ENCODE measurements at regions not wholly inside any gene's neighbourhood (a gene's known extent, or its start where the extent isn't known, plus 50 kb on each side); places are given as distances from the start of the nearest gene placed in this dataset.
"Not testable (repeated sequence)": the region's sequence is repeated elsewhere in the genome, so short reads cannot be mapped to it uniquely, and the experiment has no call there.

- DNase-seq, result no peak
Measured at GRCh38 chr3:71962561-71963240, 177.8 kb upstream of the PROK2 start.

DNA sequence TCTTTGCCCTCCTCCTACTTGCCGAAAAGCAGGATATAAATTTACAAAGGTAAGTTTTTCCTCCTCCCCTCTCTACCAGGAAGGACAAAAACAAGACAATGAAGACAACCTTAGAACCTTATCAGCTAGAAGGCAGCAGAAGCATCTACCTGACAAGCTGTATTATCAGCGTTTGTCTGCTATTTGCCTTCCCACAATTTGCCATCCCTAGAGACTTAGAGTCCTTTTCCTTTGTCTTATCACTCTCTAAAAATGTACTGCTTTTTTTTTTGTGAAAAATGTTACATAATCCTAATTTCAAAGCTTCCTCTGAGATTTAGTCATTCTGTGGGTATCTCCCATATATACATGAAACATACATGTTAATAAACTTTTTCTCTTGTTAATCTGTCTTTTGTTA lies 176.9 kb upstream of the PROK2 start:
- no peak for DNase-seq

DNA sequence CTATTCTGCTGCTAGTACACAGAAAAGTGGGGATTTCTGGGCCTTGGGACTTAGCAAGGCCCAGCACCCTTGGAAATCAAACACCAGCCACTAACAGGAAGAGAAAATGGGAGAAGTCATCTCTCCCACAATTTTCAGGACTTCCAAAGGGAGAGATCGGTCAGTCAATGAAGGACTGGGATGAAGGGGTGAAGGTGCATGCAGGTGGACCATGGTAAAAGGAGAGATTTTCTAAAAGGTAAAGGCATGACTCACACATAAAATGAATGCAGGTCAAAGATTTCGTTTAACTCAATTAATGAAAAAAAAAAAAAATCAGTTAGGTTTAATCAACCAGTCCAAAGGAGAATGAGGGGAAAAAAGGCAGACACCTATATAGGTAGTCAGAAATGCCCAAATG lies 176.4 kb upstream of the PROK2 start:
- no peak for DNase-seq

- DNase-seq, result no peak
Measured at GRCh38 chr3:71958533-71958932, 173.6 kb upstream of the PROK2 start.

DNA sequence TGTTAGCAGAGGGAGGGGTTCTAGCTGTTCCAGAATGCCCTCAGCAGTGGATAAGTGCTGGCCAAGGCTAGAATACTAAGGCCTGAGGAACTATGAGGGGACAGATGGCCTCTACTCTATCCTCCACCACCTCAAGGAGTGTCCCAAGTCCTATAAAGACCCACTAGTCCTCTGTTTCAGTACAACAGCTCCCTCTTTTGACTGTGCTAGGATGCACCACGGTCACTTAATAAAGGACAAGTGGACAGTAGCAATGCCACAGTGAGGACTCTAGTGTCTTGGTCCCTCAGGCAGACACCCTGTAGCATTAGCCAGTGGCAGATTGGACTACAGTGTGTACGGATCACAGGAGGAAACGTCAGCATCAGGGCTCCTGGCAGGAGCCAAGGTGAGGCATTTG lies 171.8 kb upstream of the PROK2 start:
- DNase-seq, result no peak

- DNase-seq, result no peak
Measured at GRCh38 chr3:71956069-71956340, 171.1 kb upstream of the PROK2 start.

- peak; percentile 73 for DNase-seq
Measured at GRCh38 chr3:71955240-71956068, 170.5 kb upstream of the PROK2 start.

GRCh38 chr3:71951842-71952241 lies 166.9 kb upstream of the PROK2 start:
- DNase-seq, result no peak

DNA sequence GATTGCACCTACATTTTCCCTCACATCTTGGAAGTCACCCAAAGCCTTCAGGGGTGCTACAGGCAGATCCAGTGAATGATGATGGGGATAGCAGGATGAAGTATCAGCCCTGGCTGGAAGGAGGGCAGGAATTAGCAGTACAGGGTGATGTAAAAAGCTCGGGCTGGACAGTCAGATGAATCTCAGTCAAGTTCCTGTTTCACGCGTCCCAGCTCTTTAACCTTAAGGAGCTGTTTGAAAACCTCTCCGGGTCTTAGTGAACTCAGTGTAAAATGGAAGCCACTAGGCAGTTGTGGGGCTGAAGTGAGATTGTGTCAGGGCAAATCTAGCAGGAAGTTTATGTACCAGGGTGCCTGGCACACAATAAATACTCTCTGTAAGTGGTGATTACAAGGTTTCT lies 166.4 kb upstream of the PROK2 start:
- no peak for DNase-seq

GRCh38 chr3:71949442-71949841 lies 164.5 kb upstream of the PROK2 start:
- no peak for DNase-seq

- DNase-seq, result peak; percentile 84
Measured at GRCh38 chr3:71944482-71945065, 159.6 kb upstream of the PROK2 start.

GRCh38 chr3:71942432-71943187 lies 157.7 kb upstream of the PROK2 start:
- no peak for DNase-seq

DNA sequence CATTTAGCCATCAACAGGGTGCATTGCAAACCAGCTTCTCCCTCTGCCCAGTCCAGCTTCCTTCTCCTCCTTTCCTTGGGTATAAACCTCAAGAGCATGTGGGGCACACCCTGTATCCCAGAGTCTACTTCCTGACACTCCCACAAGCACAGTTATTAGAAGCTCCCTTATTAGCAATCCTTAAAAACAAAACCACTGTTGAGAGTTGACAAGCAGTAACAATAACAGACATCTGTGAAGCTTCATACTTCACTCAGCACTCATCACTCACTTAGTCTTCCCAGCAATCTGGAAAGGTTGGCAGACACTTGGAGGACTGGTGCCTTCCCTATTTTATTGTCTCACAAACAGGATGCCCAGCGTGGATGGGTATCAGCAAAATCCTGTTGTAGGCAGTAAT lies 155.5 kb upstream of the PROK2 start:
- no peak for DNase-seq

DNA sequence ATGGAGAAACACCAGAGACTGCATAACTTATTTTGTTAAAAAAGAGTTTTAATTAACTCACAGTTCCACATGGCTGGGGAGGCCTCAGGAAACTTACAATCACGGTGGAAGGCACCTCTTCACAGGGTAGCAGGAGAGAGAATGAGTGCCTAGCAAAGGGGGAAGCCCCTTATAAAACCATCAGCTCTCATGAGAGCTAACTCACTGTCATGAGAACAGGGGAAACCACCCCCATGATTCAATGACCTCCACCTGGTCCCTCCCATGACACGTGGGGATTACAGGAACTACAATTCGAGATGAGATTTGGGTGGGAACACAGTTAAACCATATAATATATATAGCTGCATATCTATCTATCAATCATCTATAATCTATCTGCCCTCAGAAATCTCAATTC lies 153.1 kb upstream of the PROK2 start:
- not testable (repeated sequence) for DNase-seq

- no peak for DNase-seq
Measured at GRCh38 chr3:71936681-71937080, 151.7 kb upstream of the PROK2 start.

DNA sequence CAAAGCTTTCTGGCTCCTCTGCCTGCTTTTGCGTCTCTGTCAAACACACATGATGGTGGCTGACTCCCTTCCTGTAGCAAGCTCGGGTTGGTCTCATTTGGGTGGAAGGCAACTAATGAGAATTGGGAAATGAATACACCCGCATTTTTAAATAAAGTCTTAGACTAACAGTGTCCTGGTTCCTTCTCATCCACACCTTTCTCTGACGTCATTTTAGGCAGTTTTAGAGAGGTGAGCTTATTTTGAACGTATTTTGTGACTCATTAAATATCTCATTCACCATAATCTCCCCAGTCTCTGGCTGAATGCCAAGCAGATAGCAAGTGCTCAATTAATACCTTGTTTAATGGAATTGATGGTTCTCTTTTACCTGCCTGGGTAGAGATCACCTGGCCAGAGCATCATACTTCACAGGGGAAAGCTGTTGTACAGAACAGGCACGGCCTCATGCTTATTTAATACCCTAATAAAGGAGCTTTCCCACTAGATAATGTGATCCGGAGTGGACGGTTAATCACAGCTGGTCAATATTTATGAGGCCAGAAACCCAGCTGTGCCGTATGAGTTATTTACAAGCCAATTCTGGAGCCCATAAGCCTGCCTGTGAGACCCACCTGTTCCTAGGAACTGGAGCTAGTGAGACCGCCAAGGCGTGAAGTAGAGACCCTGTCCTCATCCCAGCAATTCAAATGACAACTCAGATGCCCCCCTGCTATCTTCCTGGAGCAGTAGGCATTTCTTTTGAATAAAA lies 149.7 kb upstream of the PROK2 start:
- DNase-seq, result no peak

- no peak for DNase-seq
Measured at GRCh38 chr3:71931922-71932321, 147.0 kb upstream of the PROK2 start.

DNA sequence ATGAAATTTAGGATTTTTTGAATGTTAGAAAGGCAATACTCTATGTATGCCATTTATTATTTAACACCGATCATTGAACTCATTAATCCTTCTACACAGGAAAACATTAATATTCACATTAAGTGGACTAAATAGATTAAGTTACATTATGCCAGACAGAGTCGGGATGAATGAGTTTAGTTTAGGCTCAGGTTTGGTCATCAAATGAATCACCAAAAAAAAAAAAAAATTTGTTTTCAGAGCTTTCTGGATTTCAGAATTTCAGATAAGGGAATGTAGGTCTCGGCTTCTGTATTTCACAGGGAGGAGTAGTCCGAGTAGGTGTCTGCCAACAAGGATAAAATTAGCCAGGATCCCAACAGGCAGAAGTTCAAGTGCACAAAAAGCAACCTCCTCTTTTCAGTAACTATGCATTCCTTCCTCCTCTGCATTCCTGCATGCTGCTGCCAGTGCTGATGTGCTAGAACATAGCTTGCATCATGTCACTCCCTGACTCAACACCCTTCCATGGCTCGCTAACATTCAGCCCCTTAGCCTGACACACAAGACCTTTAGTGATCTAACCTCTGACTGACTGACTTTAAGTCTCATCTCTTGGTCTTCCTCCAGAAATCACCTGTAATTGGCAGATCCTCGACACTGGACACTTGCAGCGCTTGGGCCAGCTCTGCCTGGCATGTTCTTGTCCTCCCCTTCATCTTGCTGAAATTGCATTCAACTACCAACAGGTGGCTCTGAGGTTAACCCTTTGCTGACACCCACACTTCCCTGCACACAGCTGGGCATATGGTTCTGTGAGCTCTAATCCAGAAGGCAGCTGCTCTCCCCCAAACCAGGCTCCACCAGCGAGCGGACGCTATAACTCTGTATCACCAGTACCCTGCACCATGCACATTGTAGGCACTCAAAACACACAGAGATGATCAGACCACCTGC lies 145.4 kb upstream of the PROK2 start:
- DNase-seq, result peak; percentile 13

DNA sequence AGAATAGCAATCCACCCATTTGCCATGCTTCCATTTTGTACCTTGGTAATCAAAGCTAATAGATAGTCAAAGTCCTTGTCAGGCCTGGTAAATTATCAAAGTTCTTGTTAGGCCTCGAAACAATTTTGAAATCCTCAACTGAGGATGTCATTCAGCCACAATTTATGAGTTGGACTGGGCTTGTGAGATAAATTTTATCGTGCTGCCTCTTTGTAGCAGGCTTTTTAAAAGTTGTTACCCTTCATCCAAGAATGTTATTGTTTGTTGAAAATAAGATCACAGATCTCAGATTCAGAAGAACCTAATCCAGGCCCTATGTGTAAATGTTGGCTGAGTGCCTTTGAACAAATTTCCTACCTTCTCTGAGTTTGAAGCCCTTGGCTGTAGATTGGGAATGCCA lies 143.3 kb upstream of the PROK2 start:
- DNase-seq, result no peak

- no peak for DNase-seq
Measured at GRCh38 chr3:71927505-71928066, 142.6 kb upstream of the PROK2 start.

DNA sequence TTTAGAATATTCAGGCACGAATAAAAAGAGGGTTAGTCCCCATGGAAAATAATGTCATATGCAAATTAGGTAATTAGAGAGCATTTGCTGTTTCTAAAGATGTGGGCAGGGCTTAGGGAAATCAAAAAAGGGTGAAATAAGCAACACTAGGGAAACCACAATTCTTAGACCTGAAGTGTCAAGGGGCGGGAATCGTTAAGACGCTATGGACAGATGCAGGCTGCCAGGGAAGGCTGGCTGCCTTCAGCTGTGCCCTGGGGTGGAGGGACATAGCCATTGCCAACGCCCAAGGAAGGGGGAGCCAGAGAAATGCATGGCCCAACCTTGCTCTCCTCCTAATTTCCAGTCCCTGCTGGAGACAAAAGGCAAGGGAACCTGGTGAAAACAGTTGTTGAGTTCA lies 141.7 kb upstream of the PROK2 start:
- DNase-seq, result no peak

DNA sequence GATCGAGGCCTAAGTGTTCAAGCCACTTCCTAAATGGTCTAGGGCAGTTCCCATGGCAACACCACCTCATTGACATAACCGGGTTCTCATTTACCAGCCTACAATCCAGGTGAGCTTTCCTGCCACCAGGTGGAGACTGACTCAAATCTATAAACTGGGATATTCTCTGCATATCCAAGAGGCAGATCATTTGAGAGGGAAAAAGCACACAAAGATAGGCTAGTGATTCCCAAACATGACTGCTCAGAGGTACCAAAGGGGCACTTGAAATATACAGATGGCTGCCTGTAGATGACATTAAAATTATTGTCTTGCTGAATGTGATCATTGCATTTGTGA lies 141.3 kb upstream of the PROK2 start:
- DNase-seq, result peak; percentile 72

Measured in NCI-H1105 treated with DMSO at 0.1 percent for 48 hours (cell line).